GM19395 (cell line): ENCODE measurements at regions not wholly inside any gene's neighbourhood (a gene's known extent, or its start where the extent isn't known, plus 50 kb on each side); places are given as distances from the start of the nearest gene placed in this dataset.
"Not testable (repeated sequence)": the region's sequence is repeated elsewhere in the genome, so short reads cannot be mapped to it uniquely, and the experiment has no call there.

Experiments used
- ATAC-seq: cut with Tn5 transposase; IDR thresholded peaks from one replicate; pipeline ENCODE4 v1.9.1; 2021; ENCODE audit warnings: mild to moderate bottlenecking, moderate library complexity; ENCODE audit not compliant: unreplicated experiment

- ATAC-seq: not testable (repeated sequence)
These were observed 4545.7 kb upstream of the TPTE start for GRCh38 chr21:5975719-5976118.

DNA sequence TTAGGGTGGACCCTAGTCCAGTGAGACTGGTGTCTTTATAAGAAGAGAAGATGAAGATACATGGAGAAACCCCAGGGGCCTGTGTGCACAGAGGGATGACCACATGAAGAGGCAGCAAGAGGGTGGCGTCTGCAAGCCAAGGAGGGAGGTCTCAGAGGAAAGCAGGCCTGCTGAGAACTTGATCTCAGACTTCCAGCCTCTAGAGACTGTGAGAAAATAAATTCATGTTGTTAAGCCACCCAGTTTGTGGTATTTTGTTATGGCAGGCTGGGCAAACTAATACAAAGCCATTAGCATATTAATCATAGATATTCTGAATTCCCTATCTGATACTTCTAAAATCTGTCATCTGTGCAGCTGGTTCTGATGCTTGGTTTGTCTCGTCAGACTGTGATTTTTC, 4523.8 kb upstream of the TPTE start:
- not testable (repeated sequence) for ATAC-seq

- not testable (repeated sequence) for ATAC-seq
These were observed 4505.8 kb upstream of the TPTE start for GRCh38 chr21:6015422-6016057.

- not testable (repeated sequence) for ATAC-seq
These were observed 4500.9 kb upstream of the TPTE start for GRCh38 chr21:6020460-6020859.

- not testable (repeated sequence) for ATAC-seq
These were observed 4500.2 kb upstream of the TPTE start for GRCh38 chr21:6020953-6021716.

GRCh38 chr21:6021717-6022270, 4499.6 kb upstream of the TPTE start:
- ATAC-seq: not testable (repeated sequence)

GRCh38 chr21:6023331-6023730, 4498.1 kb upstream of the TPTE start:
- ATAC-seq: not testable (repeated sequence)

DNA sequence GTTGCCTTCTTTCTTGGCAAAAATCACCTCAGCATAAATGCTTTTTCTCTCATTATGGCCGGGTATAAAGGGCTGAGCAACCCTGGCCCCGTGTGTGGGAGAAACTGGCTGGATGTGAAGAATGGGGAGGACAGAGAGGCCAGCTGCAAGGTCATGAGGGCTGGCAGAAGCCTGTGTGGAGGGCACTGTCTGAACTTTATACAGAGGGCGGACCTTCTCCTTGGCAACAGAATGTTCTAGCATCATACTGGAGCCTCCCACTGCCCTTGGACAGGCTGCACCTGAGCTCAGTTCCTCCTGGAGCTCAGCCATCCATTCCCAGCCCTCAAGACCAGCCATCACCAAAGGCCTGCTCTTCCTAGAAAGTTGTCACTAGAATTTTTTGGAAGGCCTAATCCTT, 4496.2 kb upstream of the TPTE start:
- ATAC-seq: not testable (repeated sequence)

- not testable (repeated sequence) for ATAC-seq
These were observed 4493.9 kb upstream of the TPTE start for GRCh38 chr21:6027497-6027896.

GRCh38 chr21:6034124-6034678, 4487.2 kb upstream of the TPTE start:
- not testable (repeated sequence) for ATAC-seq

DNA sequence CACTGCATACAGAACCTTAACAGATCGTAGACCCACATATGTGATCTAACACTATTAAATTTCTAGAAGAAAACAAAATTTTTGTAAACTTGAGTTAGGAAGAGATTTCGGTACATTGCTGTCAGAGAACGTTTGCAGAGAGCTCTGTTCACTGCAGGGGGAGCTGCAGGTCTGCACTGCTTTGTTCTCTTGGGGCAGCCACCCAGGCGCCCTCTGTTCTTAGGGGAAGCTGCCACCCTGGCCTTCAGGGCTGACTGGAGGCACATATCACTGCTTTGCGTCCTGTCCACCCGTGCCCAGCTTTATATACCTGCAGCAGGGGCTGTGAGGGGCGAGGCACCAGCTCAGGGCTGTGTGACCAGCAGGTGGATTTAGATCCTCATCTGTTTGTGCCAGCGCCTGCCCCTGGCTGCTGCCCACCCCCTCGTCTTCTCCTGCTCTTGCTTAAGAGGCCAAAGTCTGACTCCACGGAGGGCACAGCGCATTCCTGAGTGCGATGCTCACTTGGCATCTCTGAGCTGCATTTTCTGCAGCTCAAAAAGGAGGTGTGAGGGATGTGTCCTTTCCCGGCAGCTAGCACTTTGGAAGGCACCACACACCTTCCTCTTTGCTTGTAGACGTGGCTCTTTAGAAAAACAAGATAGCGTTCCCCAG, 4486.4 kb upstream of the TPTE start:
- not testable (repeated sequence) for ATAC-seq

DNA sequence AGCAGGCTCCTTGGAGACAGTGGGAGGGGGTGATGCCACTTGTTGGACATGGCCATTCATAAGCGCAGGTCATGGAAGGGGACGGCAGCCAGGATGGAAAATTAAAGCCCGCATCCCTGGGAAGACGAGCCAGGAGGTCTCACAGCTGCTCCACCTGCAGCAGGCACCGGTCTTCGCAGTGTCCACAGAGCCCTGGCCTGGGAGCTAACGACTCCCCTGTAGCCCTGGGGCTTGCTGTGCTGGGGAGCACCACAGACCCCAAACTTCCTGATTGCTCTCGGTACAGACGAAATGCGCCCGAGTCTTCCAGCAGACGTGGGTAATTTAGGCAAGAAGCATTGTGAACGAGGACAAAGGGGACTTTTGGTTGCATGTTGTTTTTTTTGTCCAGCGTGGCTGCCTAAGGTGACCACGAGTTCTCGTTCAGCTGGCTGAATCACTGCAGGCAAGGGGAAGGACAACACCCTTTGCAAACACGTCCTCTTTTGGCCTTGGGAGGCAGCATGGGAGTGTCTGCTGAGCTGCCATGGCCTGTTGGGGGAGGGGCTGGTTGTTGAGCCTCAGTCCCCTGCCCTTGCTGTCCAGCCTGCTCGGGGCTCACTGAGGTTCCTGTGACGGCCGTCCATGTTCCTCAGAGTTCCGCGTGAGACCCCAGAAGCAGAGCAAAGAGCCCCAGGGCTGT, 4485.8 kb upstream of the TPTE start:
- not testable (repeated sequence) for ATAC-seq

DNA sequence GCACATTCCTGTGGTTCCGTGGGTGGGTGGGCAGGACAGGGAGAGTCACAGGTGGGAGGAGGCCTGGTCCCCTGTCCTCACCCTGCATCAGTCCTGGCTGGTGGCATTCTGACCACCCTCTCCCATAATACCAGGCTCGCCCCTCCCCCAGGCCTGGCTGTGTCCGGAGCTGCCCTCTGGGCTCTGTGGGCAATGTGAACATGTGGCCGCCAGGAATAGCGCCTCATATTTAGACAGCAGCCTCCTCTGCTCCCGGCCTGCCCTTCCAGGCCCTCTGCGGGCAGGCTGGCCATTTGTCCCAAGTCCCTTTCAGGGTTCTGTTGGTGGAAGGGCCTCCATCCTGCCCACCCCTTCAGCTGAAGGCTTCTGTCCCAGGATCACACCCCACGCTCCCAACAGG, 4482.2 kb upstream of the TPTE start:
- ATAC-seq: not testable (repeated sequence)

- ATAC-seq: not testable (repeated sequence)
These were observed 4481.3 kb upstream of the TPTE start for GRCh38 chr21:6040095-6040494.

DNA sequence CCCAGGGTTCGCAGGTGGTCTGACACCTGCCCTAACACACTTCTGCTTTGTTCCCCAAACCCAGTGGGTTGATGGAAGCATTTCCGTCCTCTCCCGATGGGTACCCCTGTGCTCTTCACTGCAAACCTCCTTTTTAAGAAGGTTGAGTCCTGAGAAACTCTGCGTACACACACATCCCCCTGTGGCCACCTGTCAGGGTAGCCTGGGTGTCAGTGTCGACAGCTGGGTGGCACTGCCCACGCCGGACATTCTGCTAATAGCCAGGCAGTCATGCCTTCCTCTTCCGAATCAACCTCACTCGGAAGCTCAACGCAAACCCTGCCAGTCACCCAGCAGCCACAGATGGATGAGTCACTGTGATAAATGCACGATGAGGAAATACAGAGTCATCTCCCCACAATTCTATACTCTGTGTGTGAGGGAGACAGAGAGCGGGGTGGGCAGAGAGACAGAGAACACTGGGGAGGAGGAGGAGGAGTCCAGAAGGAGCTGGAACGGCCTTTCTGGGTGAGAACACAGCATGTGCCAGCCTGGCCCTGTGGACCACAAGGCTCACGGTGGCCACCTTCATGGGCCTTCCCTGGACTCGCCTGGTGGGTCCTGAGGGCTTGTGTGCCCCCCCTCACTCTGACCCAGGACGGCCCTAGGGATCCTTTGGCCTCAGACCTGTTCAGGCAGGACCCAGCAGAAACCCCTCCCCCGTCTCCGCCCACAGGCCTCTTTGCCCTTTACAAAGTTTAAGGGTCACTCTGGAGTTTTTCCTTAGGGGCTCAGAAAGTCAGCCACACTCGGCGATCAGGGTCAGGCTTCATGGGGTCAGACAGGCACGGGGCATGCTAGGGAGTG, 4477.7 kb upstream of the TPTE start:
- not testable (repeated sequence) for ATAC-seq

- ATAC-seq: not testable (repeated sequence)
These were observed 4476.7 kb upstream of the TPTE start for GRCh38 chr21:6044695-6045094.

GRCh38 chr21:6049930-6050329, 4471.5 kb upstream of the TPTE start:
- ATAC-seq: not testable (repeated sequence)

GRCh38 chr21:6052109-6052508, 4469.3 kb upstream of the TPTE start:
- ATAC-seq: not testable (repeated sequence)

DNA sequence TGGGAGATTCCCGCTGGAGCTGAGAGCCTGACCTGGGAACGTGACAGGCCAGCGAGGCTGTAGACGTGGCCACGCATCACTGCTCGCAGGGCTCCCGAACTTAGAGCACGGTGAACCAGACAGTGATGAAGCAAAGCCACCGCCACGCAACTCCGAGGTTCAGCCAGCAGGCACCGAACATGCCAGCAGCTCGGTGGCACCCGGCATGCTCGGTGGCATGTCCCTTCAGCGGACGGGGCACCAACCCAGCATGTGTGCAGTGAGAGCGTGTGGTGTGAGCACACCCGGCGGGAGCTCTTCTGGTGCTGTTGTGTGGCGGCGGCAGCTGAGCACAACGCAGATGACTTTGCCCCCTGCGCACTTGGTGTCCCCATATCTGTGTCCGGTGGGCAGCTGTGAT, 4468.2 kb upstream of the TPTE start:
- ATAC-seq: not testable (repeated sequence)

- not testable (repeated sequence) for ATAC-seq
These were observed 4462.4 kb upstream of the TPTE start for GRCh38 chr21:6058997-6059396.
